ENCODE measurements at regions not wholly inside any gene's neighbourhood (a gene's known extent, or its start where the extent isn't known, plus 50 kb on each side); places are given as distances from the start of the nearest gene placed in this dataset.

- H3K4me3 Mint-ChIP-seq = no peak overlapping the region
- no peak overlapping the region for H2AK5ac ChIP-seq (ENCODE audit: insufficient read length, low read length)
- H3K27me3 ChIP-seq (ENCODE audit: insufficient read depth, low read length) = no peaks in the 10 kb centered on the region
- peaks cover 20 to 25% of the 10 kb centered on the region in 2 experiments for H3K4me1 Mint-ChIP-seq
- no peak overlapping the region for H3T11ph ChIP-seq (ENCODE audit: low read length)
- no peaks in the 10 kb centered on the region for H3K9me3 ChIP-seq (ENCODE audit: control insufficient read depth, low read depth, low read length)
- H3K27ac ChIP-seq (ENCODE audit: insufficient read length, low read depth, low read length) = no peak overlapping the region
- H3K79me1 ChIP-seq (ENCODE audit: insufficient read depth, low read depth, low read length, poor library complexity, severe bottlenecking) = no peaks in the 10 kb centered on the region
- H3K14ac ChIP-seq (ENCODE audit: insufficient read depth, low read length) = no peak overlapping the region
- H2BK20ac ChIP-seq (ENCODE audit: low read depth, low read length, poor library complexity, severe bottlenecking) = no peak overlapping the region
- H4K20me1 ChIP-seq (ENCODE audit: control insufficient read depth, insufficient read depth, insufficient read length) = no peaks in the 10 kb centered on the region
- H3K27me3 Mint-ChIP-seq (ENCODE audit: low read depth) = peaks cover 24% of the 10 kb centered on the region
- no peak overlapping the region for H3K4ac ChIP-seq (ENCODE audit: low read depth, low read length)
- H2BK12ac ChIP-seq (ENCODE audit: insufficient read length, low read depth, low read length) = no peak overlapping the region
- H3K27ac Mint-ChIP-seq = no peak overlapping the region; a peak in 1 of 7 replicates
- H3K4me1 ChIP-seq (ENCODE audit: insufficient read depth, low read length) = peaks cover 5% of the 10 kb centered on the region; the same call in 1 of the 2 replicates
- H2BK15ac ChIP-seq (ENCODE audit: low read depth, low read length) = no peak overlapping the region
- no peak overlapping the region for H2BK120ac ChIP-seq (ENCODE audit: low read depth, low read length, poor library complexity, severe bottlenecking)
- no peaks in the 10 kb centered on the region for H3K79me2 ChIP-seq (ENCODE audit: insufficient read depth, low read length)
- H3K23ac ChIP-seq (ENCODE audit: insufficient read length, low read depth, low read length) = no peak overlapping the region
- no peak overlapping the region for H4K5ac ChIP-seq (ENCODE audit: insufficient read length, low read depth, low read length)
- WGBS (ENCODE audit: extremely low coverage, insufficient read length, low lambda C conversion rate) = no CpG with 5 or more reads among the region's 6 CpGs
- H3K56ac ChIP-seq (ENCODE audit: insufficient read length, low read depth, low read length) = no peak overlapping the region
- peaks cover 0 to 3% of the 10 kb centered on the region in 2 experiments; a peak in 1 of 5 replicates for H3K9me3 Mint-ChIP-seq
- no peak overlapping the region for H3K18ac ChIP-seq (ENCODE audit: insufficient read length, low read depth, low read length)
- TF ChIP-seq CTCF (conservative IDR thresholded peaks at IDR 0.05) = no peak
- no peaks in the 10 kb centered on the region for H3K36me3 Mint-ChIP-seq (ENCODE audit: insufficient read depth in 1 of 3, low read depth in 3 of 3)
- no peaks in the 10 kb centered on the region for H3K23me2 ChIP-seq (ENCODE audit: insufficient read length, low read depth, low read length, poor library complexity, severe bottlenecking)
- H2BK5ac ChIP-seq (ENCODE audit: insufficient read length, low read length) = no peak overlapping the region
- no peak overlapping the region for H3K9ac ChIP-seq (ENCODE audit: extremely low read depth, insufficient read length, low read length)
- H2AFZ ChIP-seq (ENCODE audit: low read length) = no peak overlapping the region
- no peak overlapping the region for H4K8ac ChIP-seq (replicated peaks; ENCODE audit: insufficient read length, low read depth, low read length)
- no peak overlapping the region for H3K4me2 ChIP-seq (ENCODE audit: insufficient read depth, insufficient read length, low read length)
- no peak for DNase-seq
- no peak overlapping the region for H4K91ac ChIP-seq (ENCODE audit: insufficient read length, low read depth, low read length)
Observed at GRCh38 chr10:84581976-84582375, 253.6 kb downstream of the CCSER2 start.

Data from H9 (cell line).